COLO668 (cell line): ENCODE measurements at regions not wholly inside any gene's neighbourhood (a gene's known extent, or its start where the extent isn't known, plus 50 kb on each side); places are given as distances from the start of the nearest gene placed in this dataset.
A peak's percentile ranks its signal among the peaks of the same experiment; 100 is the strongest.

Source experiments
- DNase-seq: peaks from one replicate; lab custom pipeline; 2025; ENCODE audit not compliant: unreplicated experiment; lab: John Stamatoyannopoulos, UW

DNA sequence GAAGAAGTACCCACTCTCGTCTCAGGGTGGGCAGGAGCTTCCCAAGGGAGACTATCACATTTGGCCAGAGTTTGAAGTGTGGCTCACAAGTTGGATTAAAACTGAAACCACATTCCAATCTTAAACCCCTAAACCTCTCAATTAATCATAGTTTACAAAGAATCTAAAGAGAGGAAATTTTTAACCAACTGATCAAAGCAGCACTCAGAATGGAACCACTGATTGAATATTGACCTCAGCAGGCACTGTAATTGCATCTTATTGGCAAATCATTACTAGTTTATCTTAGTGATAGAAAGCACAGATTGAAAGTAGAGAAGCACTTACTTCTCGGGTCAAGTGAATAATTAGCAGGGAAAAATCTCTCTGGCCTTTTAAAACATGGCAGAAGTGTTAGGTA, 491.6 kb downstream of the TOX3 start:
- no peak for DNase-seq

DNA sequence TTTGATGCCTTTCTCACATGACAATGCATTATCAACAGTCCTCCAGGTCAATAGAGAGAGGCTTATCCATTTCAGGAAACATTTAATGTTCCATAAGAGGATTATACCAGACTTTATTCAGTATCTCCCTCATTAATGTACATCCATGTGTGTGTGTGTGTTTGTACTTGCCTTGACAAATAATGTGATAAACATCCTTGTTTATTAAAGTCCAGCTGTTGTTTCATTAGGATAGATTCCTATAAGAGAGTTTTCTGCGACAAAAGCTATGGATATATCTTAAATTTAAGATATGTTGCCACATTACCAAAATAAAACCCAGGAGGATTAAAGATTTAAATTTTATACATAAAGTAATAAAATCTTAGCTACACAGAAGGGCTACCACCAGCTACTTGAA, 492.6 kb downstream of the TOX3 start:
- DNase-seq, result no peak

DNA sequence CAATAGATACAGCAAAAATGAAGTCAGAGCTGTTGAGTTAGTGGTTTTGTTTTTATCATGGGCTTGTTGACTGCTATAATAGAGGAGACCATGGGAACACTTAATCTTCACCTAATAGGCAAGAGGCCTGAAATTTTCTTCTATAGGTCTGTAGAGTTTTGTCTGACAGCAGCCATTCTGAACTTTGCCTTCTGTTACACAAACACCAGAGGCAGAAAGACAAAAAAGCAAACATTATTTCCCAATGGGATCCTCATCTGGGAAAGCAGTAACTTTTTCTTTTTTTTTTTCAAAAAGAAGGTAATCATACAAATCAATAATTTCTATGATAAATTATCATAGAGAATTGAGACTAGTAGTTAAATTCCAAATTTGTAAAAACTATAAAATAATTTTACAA, 494.1 kb downstream of the TOX3 start:
- no peak for DNase-seq

DNA sequence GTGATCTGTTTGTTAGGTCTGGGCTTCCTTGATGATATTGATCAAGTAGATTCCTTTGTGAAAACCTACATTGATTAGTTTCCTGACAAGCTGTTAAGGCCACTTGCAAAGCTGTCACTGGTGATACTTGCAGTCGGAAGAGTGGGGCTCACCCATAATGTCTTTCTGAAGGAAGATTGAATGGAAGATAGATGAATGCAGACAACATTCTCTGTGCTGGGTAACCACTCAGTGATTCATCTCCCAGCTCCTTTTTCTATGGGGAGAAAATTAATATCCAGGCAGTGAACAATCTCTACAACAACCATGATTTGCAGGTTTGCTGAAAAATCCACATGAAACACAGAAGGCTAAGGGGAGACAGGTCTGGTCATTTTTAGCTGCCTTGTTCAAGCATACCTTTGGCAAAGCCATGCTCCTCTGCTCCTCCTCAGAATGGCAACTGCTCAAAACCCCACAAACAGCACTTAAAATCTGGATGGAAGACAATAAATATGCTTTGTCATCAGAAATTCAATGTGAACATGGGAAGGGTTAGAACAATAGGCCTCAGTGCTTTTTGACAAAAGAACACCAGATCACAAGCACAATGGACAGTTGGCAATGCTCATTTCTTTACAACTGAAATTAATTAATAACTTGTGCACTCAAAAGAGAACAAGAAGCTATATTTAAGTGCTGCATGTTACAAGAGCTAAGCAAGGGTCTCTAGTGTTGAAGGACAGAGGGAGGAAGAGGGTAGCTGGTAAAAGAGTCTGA, 495.4 kb downstream of the TOX3 start:
- no peak for DNase-seq

DNA sequence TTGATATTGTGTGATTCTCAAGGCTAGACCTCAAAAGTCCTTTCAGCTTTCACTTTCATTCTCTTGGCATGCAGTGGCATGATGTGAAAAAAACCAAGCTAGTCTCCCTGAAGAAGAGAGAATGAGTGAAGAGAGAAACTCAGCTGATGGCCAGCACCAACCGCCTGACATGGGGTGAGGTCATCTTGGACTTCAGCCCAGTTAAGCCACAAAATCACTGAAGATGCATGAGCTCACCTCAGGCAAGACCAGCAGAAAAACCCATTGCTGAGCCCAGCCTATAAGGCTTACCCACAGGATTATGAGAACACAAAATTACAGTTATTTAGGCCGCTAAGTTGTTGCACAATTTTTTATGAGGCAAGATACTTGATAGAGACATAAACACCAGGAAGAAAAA, 496.5 kb downstream of the TOX3 start:
- DNase-seq, result no peak

DNA sequence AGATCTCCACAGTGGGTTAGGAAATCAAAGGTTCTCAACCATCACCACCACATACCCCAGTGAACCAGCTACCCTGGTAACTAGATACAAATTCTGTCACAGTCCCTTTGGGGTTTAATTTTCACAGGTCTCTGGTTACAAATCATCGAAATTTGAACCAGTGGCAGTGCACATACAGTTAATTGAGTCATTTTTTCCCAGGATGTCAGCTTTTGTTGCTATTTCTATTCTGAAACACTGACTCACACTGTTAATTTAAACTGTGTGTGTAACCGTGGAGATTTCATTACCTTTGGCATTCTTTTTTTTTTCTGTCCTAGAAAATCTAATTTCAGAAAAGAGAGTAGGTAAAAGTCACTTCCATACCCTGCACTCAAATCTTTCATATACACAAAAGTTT, 511.5 kb downstream of the TOX3 start:
- DNase-seq, result no peak

DNA sequence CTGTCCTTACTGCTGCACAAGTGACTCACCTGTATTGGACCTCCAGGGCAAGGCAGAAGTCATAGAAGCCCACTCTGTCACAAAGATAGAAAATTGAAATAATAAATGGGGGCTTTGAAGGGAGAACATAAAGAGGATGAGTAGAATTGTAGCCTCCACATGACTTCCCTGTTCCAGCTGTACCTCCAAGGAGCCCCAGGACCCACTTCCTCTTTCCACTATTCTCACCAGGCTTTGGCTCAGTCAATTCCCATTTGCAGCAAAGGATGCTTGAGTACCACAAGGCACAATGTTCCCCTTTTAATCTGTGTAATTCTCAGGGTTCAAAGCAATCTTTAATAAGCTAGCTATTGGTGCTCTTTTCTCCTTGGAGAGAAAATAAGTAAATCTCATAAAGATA, 512.1 kb downstream of the TOX3 start:
- no peak for DNase-seq

DNA sequence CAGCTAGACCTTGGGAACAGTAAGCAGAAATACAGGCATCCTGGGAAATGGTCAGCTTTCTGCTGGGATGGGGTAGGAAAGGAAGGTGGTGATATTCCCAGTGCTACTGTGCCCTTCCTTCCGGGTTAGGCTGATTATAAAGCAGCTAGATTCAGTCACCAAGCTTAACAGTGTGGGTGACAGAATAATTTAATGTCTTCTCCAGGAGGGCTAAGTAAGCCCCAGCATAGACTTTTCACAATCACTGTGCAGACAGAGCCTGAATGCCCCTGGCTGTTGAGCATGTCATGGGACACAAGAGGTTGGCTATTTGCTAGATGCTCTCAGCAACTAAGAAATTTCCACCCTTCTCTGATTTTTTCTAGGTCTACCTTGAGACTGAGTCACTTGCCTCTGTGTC, 513.0 kb downstream of the TOX3 start:
- DNase-seq, result no peak

DNA sequence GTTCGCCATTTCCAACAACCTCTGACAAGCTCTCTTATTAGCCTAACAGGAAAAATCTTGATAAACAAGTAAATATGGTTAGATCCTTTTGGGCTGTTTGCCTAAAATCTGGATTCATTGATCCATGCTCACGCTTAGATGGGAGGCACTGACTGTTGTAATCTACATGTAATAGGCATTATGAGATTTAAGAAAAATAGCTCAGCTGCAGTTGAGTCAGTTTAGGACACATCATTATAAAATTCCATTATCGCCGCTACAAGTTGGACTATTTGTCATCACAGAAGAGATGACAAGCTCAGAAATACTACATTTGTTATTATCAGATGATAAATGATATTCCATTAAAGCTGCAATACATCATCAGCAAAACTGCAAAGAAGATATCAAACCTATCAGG, 524.0 kb downstream of the TOX3 start:
- no peak for DNase-seq

DNA sequence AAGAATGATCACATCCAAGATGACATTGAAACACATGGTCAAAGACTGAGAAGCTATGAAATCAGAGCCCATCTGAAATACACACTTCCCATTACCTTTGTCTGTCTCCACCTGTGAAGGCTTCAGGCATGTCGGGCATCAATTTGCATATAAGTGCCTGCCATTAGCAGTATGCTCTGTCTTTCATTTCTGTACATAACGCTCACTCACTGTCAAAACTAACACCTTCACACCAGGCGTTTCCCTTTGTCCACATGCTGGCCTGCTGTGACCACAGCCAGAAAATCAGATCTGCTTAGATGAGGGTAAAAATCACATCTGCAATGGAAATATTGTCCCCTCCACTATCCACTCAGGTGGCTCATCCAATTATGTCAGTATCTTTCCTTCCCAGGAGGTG, 524.8 kb downstream of the TOX3 start:
- DNase-seq, result no peak

DNA sequence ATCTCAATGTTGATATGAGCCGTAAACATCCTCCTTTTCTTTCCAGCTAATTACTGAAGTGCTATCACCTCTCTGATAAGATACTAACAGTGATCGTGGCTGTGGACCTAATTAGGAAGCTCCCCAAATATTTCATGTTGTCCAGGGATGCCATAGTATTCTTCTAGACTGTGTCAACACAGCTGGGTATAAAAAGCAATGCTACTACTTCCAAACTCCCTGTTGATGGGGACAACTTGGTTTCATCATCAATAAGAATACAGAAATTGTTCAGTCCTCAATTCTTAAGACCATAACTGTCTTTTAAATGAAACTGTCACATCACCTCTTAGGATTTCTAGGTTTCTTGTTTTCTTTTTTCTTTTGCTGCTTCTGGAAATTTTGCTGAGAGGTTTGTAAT, 530.6 kb downstream of the TOX3 start:
- DNase-seq, result no peak

DNA sequence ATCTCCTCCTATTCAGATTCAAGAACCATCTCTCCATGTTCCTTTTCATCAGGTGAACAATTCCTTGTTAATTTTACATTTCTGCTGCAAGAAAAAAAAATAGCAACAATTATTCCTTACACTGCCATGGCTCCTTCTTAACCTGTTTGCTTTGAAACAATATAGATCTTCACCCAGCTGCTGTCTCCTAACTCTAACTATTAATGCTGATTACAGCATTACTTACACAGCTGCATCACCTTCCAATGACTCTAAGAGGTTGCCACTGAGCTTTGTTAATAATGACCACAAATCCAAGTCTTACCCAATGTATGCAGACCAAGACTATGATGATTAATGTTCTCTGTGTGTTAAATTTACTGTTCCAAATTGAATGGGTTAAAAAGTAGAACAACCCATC, 541.4 kb downstream of the TOX3 start:
- DNase-seq, result no peak

DNA sequence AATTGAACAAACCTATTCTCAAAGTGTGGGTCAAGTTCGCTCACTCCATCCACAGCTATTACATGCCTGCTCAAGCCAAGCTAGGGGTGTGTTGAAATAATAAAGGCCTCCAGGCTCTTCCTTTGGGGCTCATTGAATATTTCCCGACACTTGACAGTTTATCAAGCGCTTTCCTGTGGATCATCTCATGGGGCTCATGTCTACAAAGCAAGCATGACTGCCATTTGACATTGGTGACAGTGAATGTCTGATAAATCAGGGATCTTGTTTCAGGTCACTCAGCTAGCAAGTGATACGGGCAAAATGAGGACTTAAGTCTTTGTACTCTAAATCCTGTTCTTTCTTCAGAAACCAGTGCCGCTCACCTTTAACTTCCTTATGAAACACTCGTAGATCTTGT, 542.6 kb downstream of the TOX3 start:
- DNase-seq, result no peak

DNA sequence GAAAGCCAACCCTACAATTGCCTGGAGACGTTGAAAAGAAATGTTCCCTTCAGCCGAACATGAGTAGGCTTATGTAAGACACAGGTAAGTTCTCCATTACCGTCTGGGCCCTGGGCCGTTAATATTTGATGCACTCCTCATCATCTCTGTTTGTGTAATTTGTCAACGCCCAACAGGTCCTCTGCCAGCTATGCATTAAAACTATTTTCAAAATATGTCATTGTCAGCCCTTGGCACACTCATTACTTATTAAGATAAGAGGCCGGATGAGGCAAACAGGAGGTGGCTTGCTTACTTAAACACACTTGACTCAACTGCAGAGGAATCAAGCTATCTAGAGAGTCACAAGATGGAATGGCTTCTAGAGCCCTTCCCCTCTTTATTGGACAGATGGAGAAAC, 544.9 kb downstream of the TOX3 start:
- no peak for DNase-seq

DNA sequence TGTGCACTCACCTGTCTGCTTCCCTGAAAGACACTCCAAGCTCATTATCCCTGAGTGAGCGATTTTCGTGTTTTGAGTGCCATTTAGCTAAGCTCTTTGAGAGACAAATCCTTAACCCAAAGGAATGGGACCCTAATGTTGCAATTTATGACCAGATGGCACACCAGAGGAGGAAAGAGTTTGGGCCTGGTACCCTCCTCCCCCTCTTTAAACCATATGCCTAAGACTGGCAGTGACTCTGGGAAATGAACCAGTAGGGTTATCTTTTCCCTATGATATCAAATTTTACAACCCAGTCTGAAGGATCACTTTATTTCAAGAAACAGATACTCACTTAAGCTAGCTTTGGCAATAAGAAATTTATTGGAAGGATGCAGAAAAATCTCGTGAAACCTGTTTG, 550.4 kb downstream of the TOX3 start:
- no peak for DNase-seq

DNA sequence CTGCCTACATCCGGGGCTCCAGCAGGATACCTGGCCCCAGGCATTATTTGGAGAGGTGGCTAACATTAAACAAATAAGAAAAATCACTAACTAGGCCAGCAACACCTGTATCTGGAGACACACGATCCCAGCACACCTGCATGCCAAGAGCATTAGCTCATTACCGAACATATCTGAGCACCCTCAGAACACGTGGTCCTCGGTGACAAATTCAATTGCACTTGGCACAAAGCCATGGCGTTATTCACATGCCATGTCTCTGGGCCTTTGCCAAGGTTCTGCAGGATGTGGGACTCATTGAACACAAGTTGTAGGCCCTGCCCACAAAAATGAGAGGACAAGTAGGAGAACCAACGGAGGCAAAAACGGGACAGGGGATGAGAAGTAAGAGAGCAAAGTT, 552.3 kb downstream of the TOX3 start:
- DNase-seq, result peak; percentile 95

DNA sequence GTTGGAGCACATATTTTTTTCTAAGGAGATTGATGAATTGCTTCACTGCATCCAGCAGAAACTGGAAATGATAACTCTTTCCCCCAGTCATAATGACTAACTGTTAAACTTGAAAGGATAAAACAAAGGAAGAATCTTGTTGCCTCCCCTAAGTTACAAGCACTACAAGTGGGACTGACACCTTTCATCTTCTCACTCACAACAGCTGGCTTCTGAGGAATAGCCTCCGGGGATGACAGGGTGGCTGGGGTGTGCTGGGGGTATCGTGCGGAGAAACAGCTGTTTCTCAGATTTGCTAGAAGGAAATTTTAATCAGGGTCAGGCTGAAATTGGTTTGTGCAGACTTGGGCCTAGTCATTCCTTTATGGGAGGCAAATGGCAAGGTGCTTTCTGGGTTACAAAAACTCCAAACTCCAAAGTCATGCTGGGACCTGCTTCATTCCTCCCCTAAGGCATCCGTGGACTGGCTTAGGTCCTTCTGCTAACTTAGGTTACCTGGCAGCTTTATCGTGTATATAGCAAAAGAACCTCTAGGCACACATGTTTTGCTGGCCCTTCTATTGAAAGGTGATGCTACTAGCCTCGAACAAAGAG, 557.2 kb downstream of the TOX3 start:
- no peak for DNase-seq

DNA sequence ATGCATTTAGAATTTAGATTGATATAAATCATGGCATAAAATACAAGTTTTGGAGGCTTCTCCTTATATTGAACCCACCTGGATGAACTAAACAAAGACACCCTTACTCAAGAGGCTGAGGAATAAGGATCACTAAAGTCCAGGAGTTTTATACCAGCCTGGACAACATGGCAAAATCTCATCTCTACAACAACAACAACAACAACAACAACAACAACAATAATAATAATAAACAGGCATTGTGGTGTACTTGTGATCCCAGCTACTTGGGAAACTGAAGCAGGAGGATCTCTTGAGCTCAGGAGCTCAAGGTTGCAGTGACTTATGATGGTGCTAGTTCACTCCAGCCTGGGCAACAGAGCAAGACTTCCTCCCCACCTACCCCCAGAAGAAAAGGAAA, 558.0 kb downstream of the TOX3 start:
- no peak for DNase-seq

DNA sequence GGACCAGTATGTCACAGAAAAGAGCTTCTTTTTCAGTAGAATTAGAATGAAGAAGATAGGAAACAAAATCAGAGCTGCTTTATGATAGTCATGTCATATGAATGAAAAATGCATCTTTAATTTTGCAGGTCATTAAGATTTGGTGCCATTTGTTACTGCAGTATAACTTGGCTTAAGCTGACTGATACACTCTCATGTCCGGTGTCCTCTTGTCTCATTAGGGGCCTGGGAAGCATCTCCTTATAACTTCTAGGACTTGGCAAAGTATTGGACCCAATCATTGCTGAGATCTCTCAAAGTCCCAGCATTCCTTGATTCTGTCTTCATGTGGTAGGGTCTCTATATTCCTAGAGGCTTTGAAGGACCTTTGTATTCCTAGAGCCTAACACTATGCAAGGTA, 559.4 kb downstream of the TOX3 start:
- no peak for DNase-seq

DNA sequence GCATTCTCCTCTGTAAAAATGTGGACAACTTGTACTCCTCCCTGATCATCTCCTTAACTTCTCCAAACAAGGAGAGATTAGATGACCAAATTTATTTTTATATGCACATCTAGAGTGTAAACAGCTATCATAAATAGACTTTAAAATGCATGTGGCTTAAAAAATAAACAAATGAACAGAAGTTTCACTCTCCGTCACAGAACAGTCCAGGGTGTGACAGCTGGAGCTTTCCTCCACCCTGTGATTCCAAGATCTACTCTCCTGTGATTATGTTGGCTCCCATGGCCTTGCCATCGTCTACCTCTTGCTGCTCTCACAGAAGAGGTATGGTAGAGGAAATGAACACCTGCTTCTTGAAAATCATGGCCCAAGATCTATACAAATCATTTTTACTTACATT, 560.2 kb downstream of the TOX3 start:
- DNase-seq, result no peak

DNA sequence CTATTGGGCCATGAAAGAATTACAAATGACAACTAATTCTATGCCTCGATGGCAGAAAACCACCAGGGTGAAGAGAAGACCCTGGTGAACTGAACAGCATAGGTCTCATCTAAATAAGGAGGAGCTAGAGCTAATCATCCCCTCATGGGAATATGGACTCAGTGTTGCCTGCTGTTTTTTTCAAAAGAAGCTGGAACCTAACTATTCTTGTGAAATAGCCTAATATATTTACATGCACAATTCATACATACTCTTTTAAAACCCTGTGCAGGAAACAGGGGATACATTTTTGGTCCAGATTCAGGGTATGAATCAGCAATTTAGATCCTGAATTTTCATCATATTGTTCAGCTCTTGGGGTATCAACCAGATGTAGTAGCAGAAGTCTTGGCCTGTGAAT, 560.6 kb downstream of the TOX3 start:
- DNase-seq, result no peak

DNA sequence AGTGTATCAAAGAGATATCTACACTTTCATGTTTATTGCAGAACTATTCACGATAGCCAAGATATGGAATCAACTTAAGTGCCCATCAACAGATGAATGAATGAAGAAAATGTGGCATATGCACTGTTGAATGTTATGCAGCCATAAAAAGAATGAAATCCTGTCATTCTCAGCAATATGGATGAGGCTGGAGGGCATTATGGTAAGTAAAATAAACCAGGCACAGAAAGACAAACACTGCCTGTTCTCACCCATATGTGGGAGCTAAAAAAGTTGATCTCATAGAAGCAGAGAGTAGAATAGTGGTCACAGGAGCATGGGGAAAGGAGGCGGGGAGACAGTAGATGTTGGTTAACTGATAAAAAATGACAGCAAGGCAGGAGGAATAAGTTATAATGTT, 561.8 kb downstream of the TOX3 start:
- DNase-seq, result no peak

DNA sequence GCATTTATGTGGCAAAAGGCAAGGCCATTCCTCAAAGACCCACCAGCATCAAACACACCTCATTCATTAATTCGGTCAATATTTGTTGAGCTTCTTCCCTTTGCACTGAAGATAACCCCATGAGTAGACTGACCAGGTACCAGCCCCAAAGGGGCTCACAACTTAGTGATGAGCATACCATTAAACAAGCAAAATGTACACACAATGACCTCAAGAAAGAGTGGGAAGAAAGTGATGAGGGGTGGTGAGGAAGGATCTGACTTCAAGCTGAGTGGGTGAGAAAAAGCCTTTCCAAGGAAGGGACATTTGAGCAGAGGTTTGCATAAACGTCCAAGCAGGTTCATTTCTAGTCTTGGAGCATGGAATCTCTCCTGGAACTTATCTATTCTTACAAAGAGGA, 562.5 kb downstream of the TOX3 start:
- no peak for DNase-seq
